A673 (cell line): ENCODE measurements at regions not wholly inside any gene's neighbourhood (a gene's known extent, or its start where the extent isn't known, plus 50 kb on each side); places are given as distances from the start of the nearest gene placed in this dataset.

Experiments
- CTCF ChIP-seq: fragments of 300-800, 200-600 bp; sonication (generic); conservative IDR thresholded peaks from 2 replicates; pipeline ENCODE4 v1.5.1; 2017; ENCODE audit warnings: low read depth, mild to moderate bottlenecking, antibody characterized with exemption, low read length, moderate library complexity, mixed read lengths
- EZH2 ChIP-seq: fragments of 200-600 bp; sonication (generic); IDR thresholded peaks from 2 replicates; pipeline ENCODE4 v1.6.1; 2017; ENCODE audit warnings: borderline replicate concordance, low read depth, mild to moderate bottlenecking, mixed read lengths, antibody characterized with exemption, low read length; ENCODE audit not compliant: poor library complexity, severe bottlenecking

GRCh38 chrX:113009029-113009428 is 168.4 kb upstream of the AMOT start:
- TF ChIP-seq CTCF (no peak), EZH2 (no peak)
